H1 (cell line): ENCODE measurements at regions not wholly inside any gene's neighbourhood (a gene's known extent, or its start where the extent isn't known, plus 50 kb on each side); places are given as distances from the start of the nearest gene placed in this dataset.

Experiments
- JUN ChIP-seq: IDR thresholded peaks from 2 replicates; pipeline ENCODE4 v1.6.1; 2011; ENCODE audit warnings: low read depth, mild to moderate bottlenecking, improper control_type of control experiment, low read length
- KDM1A ChIP-seq: fragments of 200-600, 300-600 bp; sonication (generic); IDR thresholded peaks from 2 replicates; pipeline ENCODE4 v1.7.1; 2016; ENCODE audit warnings: mild to moderate bottlenecking, low read length, borderline replicate concordance
- SRF ChIP-seq: IDR thresholded peaks from 2 replicates; pipeline ENCODE4 v1.6.1; 2011; ENCODE audit warnings: mild to moderate bottlenecking, low read depth, low read length, moderate library complexity
- TEAD4 ChIP-seq: IDR thresholded peaks from 2 replicates; pipeline ENCODE4 v1.6.1; 2012; ENCODE audit warnings: low read depth, low read length, inconsistent platforms, mixed read lengths

DNA sequence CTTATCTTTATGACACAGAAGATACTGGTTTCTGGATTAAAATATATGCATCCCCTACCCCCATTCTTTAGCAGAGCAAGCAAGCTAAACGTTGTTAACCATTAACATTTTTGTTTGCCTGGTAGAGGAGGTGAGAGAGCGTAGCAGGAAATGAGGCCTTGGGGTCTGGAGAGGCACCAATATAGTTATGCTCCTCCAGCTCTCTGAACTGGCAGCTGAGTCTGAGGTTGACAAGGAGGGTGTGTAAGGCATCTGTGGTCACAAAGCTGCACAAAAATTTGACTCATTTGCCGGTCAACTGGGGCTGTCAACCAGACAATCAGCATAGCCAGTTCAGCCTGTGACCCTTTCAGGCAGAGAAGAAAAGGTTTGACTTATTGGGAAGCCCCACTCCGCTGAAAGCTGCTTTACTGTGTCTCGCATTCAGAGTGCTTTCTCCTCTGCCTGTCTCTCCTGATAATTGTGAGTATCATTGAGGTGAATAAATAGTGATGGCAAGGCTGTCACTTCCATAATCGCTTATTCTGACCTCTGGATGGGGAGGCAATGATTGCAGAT, 647.5 kb upstream of the SETBP1 start (continued):
- TF ChIP-seq TEAD4, result no peak
- TF ChIP-seq SRF, result no peak
- TF ChIP-seq KDM1A, result no peak
- TF ChIP-seq JUN, result no peak
